Fibroblast of upper back skin (primary cell): ENCODE measurements at regions not wholly inside any gene's neighbourhood (a gene's known extent, or its start where the extent isn't known, plus 50 kb on each side); places are given as distances from the start of the nearest gene placed in this dataset.

Experiments
- DNase-seq: peaks from one replicate; pipeline ENCODE4 v3.0.0-alpha.2; 2013

- peak; percentile 99 for DNase-seq
These were observed 171.0 kb upstream of the UMPS start for GRCh38 chr3:124558991-124559845.

GRCh38 chr3:124559846-124560574 is 170.2 kb upstream of the UMPS start:
- DNase-seq = peak; percentile 82

- no peak for DNase-seq
These were observed 169.5 kb upstream of the UMPS start for GRCh38 chr3:124560666-124561215.

- no peak for DNase-seq
These were observed 167.5 kb upstream of the UMPS start for GRCh38 chr3:124562769-124563168.

- DNase-seq = no peak
These were observed 166.9 kb upstream of the UMPS start for GRCh38 chr3:124563376-124563775.

GRCh38 chr3:124565013-124565412 is 165.2 kb upstream of the UMPS start:
- peak; percentile 78 for DNase-seq

- no peak for DNase-seq
These were observed 164.7 kb upstream of the UMPS start for GRCh38 chr3:124565551-124565950.

- no peak for DNase-seq
These were observed 163.6 kb upstream of the UMPS start for GRCh38 chr3:124566701-124567100.

- no peak for DNase-seq
These were observed 163.1 kb upstream of the UMPS start for GRCh38 chr3:124567179-124567578.

GRCh38 chr3:124569761-124570160 is 160.5 kb upstream of the UMPS start:
- no peak for DNase-seq

- DNase-seq = no peak
These were observed 160.0 kb upstream of the UMPS start for GRCh38 chr3:124570232-124570631.

GRCh38 chr3:124572851-124573405 is 157.3 kb upstream of the UMPS start:
- DNase-seq = no peak

- no peak for DNase-seq
These were observed 156.2 kb upstream of the UMPS start for GRCh38 chr3:124574012-124574411.

- no peak for DNase-seq
These were observed 153.4 kb upstream of the UMPS start for GRCh38 chr3:124576565-124577493.

- no peak for DNase-seq
These were observed 152.6 kb upstream of the UMPS start for GRCh38 chr3:124577494-124578167.

- DNase-seq = no peak
These were observed 150.6 kb upstream of the UMPS start for GRCh38 chr3:124579641-124580040.

- DNase-seq = no peak
These were observed 148.1 kb upstream of the UMPS start for GRCh38 chr3:124582196-124582595.

- DNase-seq = no peak
These were observed 147.4 kb upstream of the UMPS start for GRCh38 chr3:124582621-124583395.

GRCh38 chr3:124584245-124584551 is 146.1 kb upstream of the UMPS start:
- DNase-seq = no peak

- no peak for DNase-seq
These were observed 145.5 kb upstream of the UMPS start for GRCh38 chr3:124584552-124585391.
